NT2/D1 (cell line): ENCODE measurements at regions not wholly inside any gene's neighbourhood (a gene's known extent, or its start where the extent isn't known, plus 50 kb on each side); places are given as distances from the start of the nearest gene placed in this dataset.

Experiments
- YY1 ChIP-seq: IDR thresholded peaks from 2 replicates; pipeline ENCODE4 v1.6.1; 2011; ENCODE audit not compliant: insufficient read length, insufficient read depth
- ZNF274 ChIP-seq: IDR thresholded peaks from 2 replicates; pipeline ENCODE4 v1.6.1; 2011; ENCODE audit warnings: mild to moderate bottlenecking, low read depth, low read length

GRCh38 chr2:121911036-121911435 is 155.6 kb downstream of the TSN start:
- TF ChIP-seq ZNF274 (no peak), YY1 (no peak)
